Caco-2 (cell line): ENCODE measurements at regions not wholly inside any gene's neighbourhood (a gene's known extent, or its start where the extent isn't known, plus 50 kb on each side); places are given as distances from the start of the nearest gene placed in this dataset.

Experiments
- BruUV-seq: library from RNA; stranded (reverse); fragments of 400-500 nt; replicated peaks from 2 replicates; lab custom pipeline; 2021; lab: Mats Ljungman, UMichigan
- CTCF ChIA-PET: fragments of 300-600 bp; sonication (Branson Sonifier 250); formaldehyde crosslinking; loops from one replicate; lab custom pipeline; 2022; ENCODE audit warnings: antibody characterized with exemption; lab: Charles Lee
- POLR2A ChIA-PET: fragments of 300-600 bp; sonication (Branson Sonifier 250); formaldehyde crosslinking; loops from one replicate; lab custom pipeline; 2022; ENCODE audit warnings: antibody characterized with exemption; lab: Charles Lee
- DNase-seq, 2 experiments: peaks; one replicate each; pipeline versions ENCODE4 v3.0.0 to v3.0.0-alpha.2; 2020 to 2022
- H3K27me3 ChIP-seq: replicated peaks from 2 replicates; pipeline ENCODE4 v1.6.0; 2011; ENCODE audit warnings: low read length; ENCODE audit not compliant: control insufficient read depth, insufficient read depth
- H3K36me3 ChIP-seq: 2 replicates; pipeline ENCODE4 v1.5.1; 2011; ENCODE audit warnings: low read length; ENCODE audit not compliant: control insufficient read depth, insufficient read depth
- H3K4me1 ChIP-seq: fragments of 250-450 bp; sonication (Bioruptor Pico); 2 replicates; pipeline ENCODE4 v1.5.1; 2020; ENCODE audit warnings: mild to moderate bottlenecking
- H3K4me3 ChIP-seq: 2 replicates; pipeline ENCODE4 v1.5.1; 2011; ENCODE audit warnings: low read depth, mild to moderate bottlenecking, control low read depth, low read length
- H3K9me3 ChIP-seq: fragments of 250-450 bp; sonication (Bioruptor Pico); 2 replicates; pipeline ENCODE4 v1.5.1; 2020; ENCODE audit warnings: mild to moderate bottlenecking, moderate library complexity
- H3K27ac Mint-ChIP-seq: one replicate; pipeline ENCODE4 v1.8.0; 2022; ENCODE audit warnings: mixed read lengths; ENCODE audit not compliant: unreplicated experiment
- H3K27me3 Mint-ChIP-seq: one replicate; pipeline ENCODE4 v1.8.0; 2022; ENCODE audit warnings: mixed read lengths; ENCODE audit not compliant: insufficient read depth, unreplicated experiment
- H3K36me3 Mint-ChIP-seq: one replicate; pipeline ENCODE4 v1.8.0; 2022; ENCODE audit warnings: mild to moderate bottlenecking, mixed read lengths; ENCODE audit not compliant: insufficient read depth, unreplicated experiment
- H3K4me1 Mint-ChIP-seq: one replicate; pipeline ENCODE4 v1.8.0; 2022; ENCODE audit warnings: low read depth, mixed read lengths; ENCODE audit not compliant: unreplicated experiment
- H3K4me3 Mint-ChIP-seq: one replicate; pipeline ENCODE4 v1.8.0; 2022; ENCODE audit warnings: mild to moderate bottlenecking, moderate library complexity, mixed read lengths; ENCODE audit not compliant: unreplicated experiment
- H3K9me3 Mint-ChIP-seq: one replicate; pipeline ENCODE4 v1.8.0; 2022; ENCODE audit warnings: mixed read lengths; ENCODE audit not compliant: unreplicated experiment
- CTCF ChIP-seq, 2 experiments: fragments of 200-600 bp in 1 of 2; IDR thresholded peaks; 1 replicate in 1 of 2; 2 replicates in 1 of 2; pipeline versions ENCODE4 v1.5.1 to v1.8.0; 2011 to 2022; ENCODE audit warnings: antibody characterized with exemption in 1 of 2, control low read depth in 1 of 2, inconsistent platforms in 1 of 2, low read depth in 1 of 2, low read length in 1 of 2, mild to moderate bottlenecking in 1 of 2, moderate library complexity in 1 of 2; ENCODE audit not compliant: insufficient read depth in 1 of 2, severe bottlenecking in 1 of 2, unreplicated experiment in 1 of 2
- intact Hi-C: fragments of 100-400 bp; cut with micrococcal nuclease; formaldehyde crosslinking; loops from one replicate; pipeline ENCODE4 v1.10.0; 2022; ENCODE audit not compliant: unreplicated experiment

DNA sequence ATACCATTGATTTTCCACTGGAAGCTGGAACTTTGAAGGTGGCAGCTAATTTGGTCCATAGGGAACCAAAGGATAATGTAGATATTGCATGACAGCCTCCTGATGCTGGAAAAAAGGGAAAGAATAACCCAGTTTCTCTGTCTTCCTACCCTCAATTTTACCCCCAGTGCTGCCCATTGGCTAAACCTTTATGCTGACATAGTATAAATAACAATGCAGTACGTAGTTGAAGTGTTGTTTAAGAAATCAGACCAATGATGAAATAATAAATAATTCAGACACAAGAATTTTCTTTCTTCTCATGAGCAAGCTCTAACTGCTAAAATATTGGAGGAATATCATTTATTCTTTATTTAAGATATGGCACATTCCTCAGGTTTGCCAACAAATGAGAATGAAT lies 843.4 kb downstream of the EPHA3 start:
- Mint-ChIP-seq H3K4me1 (no peaks in the 10 kb centered on the region), H3K4me3 (no peak overlapping the region), H3K36me3 (no peaks in the 10 kb centered on the region), H3K9me3 (no peaks in the 10 kb centered on the region), H3K27ac (no peak overlapping the region), H3K27me3 (no peaks in the 10 kb centered on the region)
- CTCF ChIA-PET: no interaction called here
- no peaks in the 10 kb centered on the region for H3K9me3 ChIP-seq
- intact Hi-C loops: no loop called here
- no peaks in the 10 kb centered on the region for H3K36me3 ChIP-seq
- no peak for DNase-seq
- no peak overlapping the region for H3K4me3 ChIP-seq
- no peaks in the 10 kb centered on the region for H3K27me3 ChIP-seq
- TF ChIP-seq CTCF (IDR thresholded peaks at IDR 0.05; ENCODE audit: insufficient read depth in 1 of 2, low read depth in 1 of 2, low read length in 1 of 2, severe bottlenecking in 1 of 2, unreplicated experiment in 1 of 2): no peak
- no peaks in the 10 kb centered on the region for H3K4me1 ChIP-seq
- no TSS peak for BruUV-seq
- POLR2A ChIA-PET: no interaction called here

DNA sequence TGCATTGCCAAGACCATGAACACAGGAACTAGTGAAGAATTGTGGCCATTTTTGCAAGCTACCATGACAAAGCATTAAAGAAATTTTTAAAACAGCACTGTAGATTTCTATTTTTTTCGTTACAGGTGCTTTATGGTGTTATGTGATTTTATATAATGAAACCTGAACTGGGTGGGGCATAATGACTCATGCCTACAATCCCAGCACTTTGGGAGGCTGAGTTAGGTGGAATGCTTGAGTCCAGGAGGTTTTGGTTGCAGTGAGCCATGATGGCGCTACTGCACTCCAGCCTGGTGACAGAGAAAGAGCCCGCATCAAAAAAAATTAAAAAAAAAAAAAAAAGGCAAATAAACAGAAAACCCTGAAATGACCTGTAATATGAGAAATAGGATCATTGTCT lies 846.7 kb downstream of the EPHA3 start:
- Histone ChIP-seq H3K4me1 (no peaks in the 10 kb centered on the region), H3K4me3 (no peak overlapping the region), H3K9me3 (no peaks in the 10 kb centered on the region), H3K36me3 (no peaks in the 10 kb centered on the region), H3K27me3 (no peaks in the 10 kb centered on the region)
- CTCF ChIA-PET: no interaction called here
- H3K27me3 Mint-ChIP-seq: no peaks in the 10 kb centered on the region
- H3K9me3 Mint-ChIP-seq: no peaks in the 10 kb centered on the region
- no peak overlapping the region for H3K27ac Mint-ChIP-seq
- TF ChIP-seq CTCF (IDR thresholded peaks at IDR 0.05; ENCODE audit: insufficient read depth in 1 of 2, low read depth in 1 of 2, low read length in 1 of 2, severe bottlenecking in 1 of 2, unreplicated experiment in 1 of 2): no peak
- H3K4me3 Mint-ChIP-seq: no peak overlapping the region
- H3K4me1 Mint-ChIP-seq: no peaks in the 10 kb centered on the region
- H3K36me3 Mint-ChIP-seq: no peaks in the 10 kb centered on the region
- POLR2A ChIA-PET: no interaction called here
- no TSS peak for BruUV-seq
- intact Hi-C loops: no loop called here
- DNase-seq: no peak

- no TSS peak for BruUV-seq
- DNase-seq: no peak
- Histone ChIP-seq H3K4me1 (no peaks in the 10 kb centered on the region), H3K9me3 (no peaks in the 10 kb centered on the region), H3K36me3 (no peaks in the 10 kb centered on the region), H3K4me3 (no peak overlapping the region), H3K27me3 (no peaks in the 10 kb centered on the region)
- CTCF ChIA-PET: no interaction called here
- H3K36me3 Mint-ChIP-seq: no peaks in the 10 kb centered on the region
- H3K4me1 Mint-ChIP-seq: no peaks in the 10 kb centered on the region
- H3K9me3 Mint-ChIP-seq: no peaks in the 10 kb centered on the region
- no peak overlapping the region for H3K4me3 Mint-ChIP-seq
- POLR2A ChIA-PET: no interaction called here
- no peaks in the 10 kb centered on the region for H3K27me3 Mint-ChIP-seq
- no peak overlapping the region for H3K27ac Mint-ChIP-seq
- TF ChIP-seq CTCF (IDR thresholded peaks at IDR 0.05; ENCODE audit: insufficient read depth in 1 of 2, low read depth in 1 of 2, low read length in 1 of 2, severe bottlenecking in 1 of 2, unreplicated experiment in 1 of 2): no peak
- intact Hi-C loops: no loop called here
Observed at GRCh38 chr3:89955156-89955555, 847.7 kb downstream of the EPHA3 start.
